ENCODE measurements at regions not wholly inside any gene's neighbourhood (a gene's known extent, or its start where the extent isn't known, plus 50 kb on each side); places are given as distances from the start of the nearest gene placed in this dataset.

DNA sequence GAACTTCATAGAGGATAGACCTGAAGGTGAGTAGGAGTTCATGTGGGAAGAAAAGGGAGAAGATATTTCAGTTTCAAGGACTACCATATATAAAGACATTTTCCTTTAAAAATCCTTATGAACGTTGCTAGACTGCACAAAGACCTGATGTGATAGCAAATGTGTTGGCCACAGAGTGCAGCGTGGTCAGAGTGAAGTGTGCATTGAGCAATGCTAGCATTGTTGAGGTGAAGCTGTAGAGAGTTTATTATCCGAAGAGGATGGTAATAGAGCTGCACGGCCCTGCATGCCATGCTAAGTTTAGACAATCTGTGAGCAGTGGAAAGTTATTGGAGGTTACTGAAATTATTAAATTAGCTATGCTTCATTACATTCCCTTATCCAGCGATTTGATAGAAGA is 413.0 kb downstream of the CCDC91 start:
- TF ChIP-seq CTCF (IDR thresholded peaks at IDR 0.05) (no peak), EZH2 (IDR thresholded peaks at IDR 0.05) (no peak), EZH2phosphoT487 (IDR thresholded peaks at IDR 0.05) (no peak)
